ES-I3 (cell line): ENCODE measurements at regions not wholly inside any gene's neighbourhood (a gene's known extent, or its start where the extent isn't known, plus 50 kb on each side); places are given as distances from the start of the nearest gene placed in this dataset.

ENCODE experiments used
- H3K36me3 ChIP-seq: 2 replicates; pipeline ENCODE4 v1.6.1; 2013; ENCODE audit warnings: mild to moderate bottlenecking, low read length, control low read depth, moderate library complexity; ENCODE audit not compliant: insufficient read depth
- H3K4me1 ChIP-seq: 2 replicates; pipeline ENCODE4 v1.6.1; 2013; ENCODE audit warnings: mild to moderate bottlenecking, control low read depth, low read length; ENCODE audit not compliant: insufficient read depth
- H3K9ac ChIP-seq: 2 replicates; pipeline ENCODE4 v1.6.1; 2013; ENCODE audit warnings: low read depth, mild to moderate bottlenecking, low read length, moderate library complexity
- H3K9me3 ChIP-seq: 2 replicates; pipeline ENCODE4 v1.6.1; 2013; ENCODE audit warnings: mild to moderate bottlenecking, low read length, moderate library complexity; ENCODE audit not compliant: control insufficient read depth, insufficient read depth

DNA sequence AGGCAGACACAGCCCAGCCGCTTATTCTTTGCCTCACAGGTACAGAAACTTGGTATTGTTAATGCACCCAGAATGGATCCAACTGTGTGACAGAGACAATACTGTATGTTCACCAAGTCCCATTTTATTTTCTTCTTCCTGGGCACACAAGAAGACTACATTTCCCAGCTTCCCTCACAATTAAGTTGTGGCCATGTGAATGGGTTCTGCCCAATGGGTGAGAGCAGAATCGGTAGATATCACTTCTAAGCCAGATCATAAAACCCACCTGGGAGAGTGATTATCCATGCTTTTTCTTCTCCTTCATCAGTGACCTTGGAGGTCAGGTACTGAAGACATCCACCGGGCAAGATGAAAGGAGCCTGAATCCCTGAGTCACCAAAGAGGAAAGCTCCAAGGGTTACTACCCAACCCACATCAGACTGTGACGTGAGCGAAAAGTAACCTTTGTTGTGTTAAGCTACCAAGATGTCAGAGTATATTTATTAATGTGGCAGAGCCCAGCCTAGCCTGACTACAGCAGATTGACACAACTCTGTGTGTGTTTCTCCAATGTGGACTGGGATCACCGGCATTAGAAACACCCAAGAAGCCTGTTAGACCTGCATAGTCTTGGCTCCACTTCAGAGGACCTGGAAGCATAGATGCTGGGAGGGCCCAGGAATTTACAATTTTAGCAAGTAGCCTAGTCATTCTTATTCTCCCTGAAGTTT is 79.1 kb upstream of the GRIK3 start:
- Histone ChIP-seq H3K9me3 (no peaks in the 10 kb centered on the region), H3K9ac (no peak overlapping the region), H3K36me3 (no peaks in the 10 kb centered on the region), H3K4me1 (no peaks in the 10 kb centered on the region)

DNA sequence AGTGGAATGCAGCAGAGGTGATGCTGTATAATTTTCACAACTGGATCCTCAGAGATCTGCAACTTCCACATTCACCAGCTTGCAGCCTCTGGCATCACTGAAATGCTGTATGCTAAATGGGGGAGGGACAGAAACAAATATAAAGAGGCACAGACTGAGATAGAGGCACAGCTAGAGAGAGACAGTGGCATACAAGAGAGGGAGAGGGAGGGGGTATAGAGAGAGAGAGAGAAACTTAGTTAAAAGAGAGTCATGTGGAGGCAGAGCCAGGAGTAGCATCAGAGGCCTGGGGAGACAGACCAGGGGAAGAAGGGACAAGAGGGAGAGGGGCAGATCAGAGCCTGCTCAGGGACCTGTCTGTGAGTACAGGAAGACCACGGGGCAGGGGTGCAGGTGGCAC is 84.5 kb upstream of the GRIK3 start:
- Histone ChIP-seq H3K36me3 (no peaks in the 10 kb centered on the region), H3K9me3 (no peaks in the 10 kb centered on the region), H3K9ac (no peak overlapping the region), H3K4me1 (no peaks in the 10 kb centered on the region; the same call in 1 of the 2 replicates)

DNA sequence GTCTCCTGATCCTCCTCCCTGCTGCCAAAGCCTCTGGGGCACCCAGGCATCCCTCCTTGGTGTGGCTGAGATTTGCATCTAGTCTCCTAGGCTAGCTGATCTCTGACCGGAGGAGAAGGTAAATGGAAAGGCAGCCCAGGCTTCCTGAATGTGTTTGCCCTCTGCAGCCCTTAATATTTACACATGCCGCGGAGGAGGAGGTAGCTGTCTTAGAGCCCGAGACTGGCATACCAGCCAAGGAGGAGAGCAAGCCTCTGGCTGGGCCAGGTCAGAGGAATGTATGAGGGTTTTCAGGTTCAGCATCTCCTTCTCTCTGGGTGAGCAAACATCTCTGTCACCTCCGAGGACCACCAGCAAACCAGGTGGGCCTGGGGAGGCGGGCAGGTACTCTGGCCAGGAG is 86.0 kb upstream of the GRIK3 start:
- no peaks in the 10 kb centered on the region; the same call in 1 of the 2 replicates for H3K4me1 ChIP-seq
- H3K36me3 ChIP-seq = no peaks in the 10 kb centered on the region
- no peaks in the 10 kb centered on the region for H3K9me3 ChIP-seq
- H3K9ac ChIP-seq = no peak overlapping the region

DNA sequence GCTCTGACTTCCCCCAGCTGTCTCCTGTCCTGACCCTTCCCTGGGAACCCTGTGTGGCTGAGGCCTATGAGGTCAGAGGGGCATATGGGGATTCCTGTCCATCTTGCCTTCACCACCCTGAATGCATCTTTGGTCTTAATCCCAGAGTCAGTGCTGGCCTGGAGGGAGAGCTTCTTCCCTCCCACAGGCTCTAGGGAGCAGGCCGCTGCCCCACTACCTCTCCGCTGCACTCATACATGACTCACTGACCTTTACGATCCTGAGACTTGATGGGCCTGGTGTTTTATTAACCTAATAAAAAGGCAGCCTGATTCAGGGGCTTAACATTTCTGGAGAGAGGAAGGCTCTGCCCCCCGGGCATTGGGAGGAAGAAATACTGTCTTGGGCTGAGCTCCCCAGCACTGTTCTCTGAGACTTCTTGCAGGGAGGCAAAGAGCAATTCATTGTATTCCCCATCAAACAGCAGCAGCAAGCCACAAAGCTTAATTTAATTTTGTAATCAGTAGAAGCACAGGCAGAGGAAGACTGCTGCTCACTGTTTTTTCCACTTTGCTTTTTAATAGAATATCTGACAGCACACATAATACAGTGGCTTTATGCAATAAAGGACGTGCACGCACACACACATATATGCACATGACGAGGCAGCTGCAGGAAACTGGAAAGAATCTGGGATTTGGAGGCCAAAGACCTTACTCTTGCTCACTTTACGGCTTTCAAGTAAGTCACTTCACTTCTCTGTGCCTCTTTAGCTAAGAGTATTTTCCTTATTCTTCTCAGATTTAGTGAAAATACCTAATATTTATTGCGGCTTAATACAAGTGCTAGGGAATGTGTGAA is 89.2 kb upstream of the GRIK3 start:
- no peak overlapping the region for H3K9ac ChIP-seq
- H3K36me3 ChIP-seq = no peaks in the 10 kb centered on the region
- no peaks in the 10 kb centered on the region; the same call in 1 of the 2 replicates for H3K4me1 ChIP-seq
- no peaks in the 10 kb centered on the region for H3K9me3 ChIP-seq

DNA sequence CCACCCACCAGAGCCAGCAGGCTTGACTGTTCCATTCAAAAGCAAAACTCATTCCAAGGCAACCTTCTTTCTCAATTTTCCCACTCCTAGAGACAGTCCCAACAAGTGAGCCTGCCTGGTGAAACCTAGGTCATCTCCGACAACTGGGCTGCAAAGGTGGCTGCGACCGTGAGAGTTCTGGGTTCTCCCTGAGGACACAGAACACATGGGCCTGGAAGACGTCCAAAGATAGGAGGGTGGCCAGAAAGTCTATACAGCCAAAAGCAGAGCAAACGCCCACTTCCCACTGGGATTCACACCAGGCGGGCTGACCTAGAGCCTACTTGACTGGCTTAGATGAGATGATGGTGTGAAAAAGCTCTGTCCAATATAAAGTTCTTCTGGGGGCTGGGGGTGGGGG is 90.2 kb upstream of the GRIK3 start:
- H3K4me1 ChIP-seq = no peaks in the 10 kb centered on the region; the same call in 1 of the 2 replicates
- no peaks in the 10 kb centered on the region for H3K9me3 ChIP-seq
- no peak overlapping the region for H3K9ac ChIP-seq
- H3K36me3 ChIP-seq = no peaks in the 10 kb centered on the region

DNA sequence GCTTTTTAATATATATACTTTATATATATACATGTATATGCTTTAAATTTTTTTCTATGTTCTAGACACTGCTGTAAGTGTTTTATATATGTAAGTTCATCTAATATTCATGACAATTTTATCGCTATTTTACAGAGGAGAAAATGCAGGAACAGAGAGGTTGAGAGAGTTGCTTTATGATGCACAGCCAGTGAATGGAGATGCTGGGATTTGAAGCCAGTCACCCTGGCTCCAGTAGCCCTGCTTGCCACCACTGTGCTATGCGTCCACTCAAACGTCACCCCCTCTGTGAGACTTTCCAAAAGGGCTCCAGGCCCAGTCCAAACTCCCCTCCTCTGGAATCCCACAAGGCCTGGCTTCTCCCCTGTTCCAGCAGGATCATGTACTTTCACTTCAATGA is 91.0 kb upstream of the GRIK3 start:
- no peak overlapping the region for H3K9ac ChIP-seq
- no peaks in the 10 kb centered on the region for H3K9me3 ChIP-seq
- H3K36me3 ChIP-seq = no peaks in the 10 kb centered on the region
- H3K4me1 ChIP-seq = no peaks in the 10 kb centered on the region; the same call in 1 of the 2 replicates

DNA sequence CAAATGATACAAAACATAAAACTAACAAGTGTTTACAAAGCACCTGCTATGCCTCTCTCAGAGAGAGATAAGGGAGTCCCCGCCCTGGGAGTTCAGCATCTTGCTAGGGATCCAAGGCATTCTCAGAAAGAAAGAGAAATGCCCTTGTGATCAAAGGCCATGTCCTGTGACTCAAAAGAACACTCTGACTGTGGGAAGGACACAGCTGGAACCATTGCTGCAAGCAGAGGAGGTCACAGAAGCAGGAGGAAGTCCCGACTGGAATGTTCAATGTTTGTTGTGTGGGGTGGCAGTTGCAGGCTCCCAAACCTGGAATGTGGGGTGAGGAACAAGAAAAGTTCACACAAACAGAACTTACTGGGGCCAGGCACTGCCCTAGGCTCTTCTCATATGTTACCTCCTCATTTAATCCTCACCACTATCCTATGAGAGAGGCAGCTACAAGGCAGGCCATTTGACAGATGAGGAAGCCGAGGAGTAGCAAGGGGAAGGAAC is 93.0 kb upstream of the GRIK3 start:
- no peaks in the 10 kb centered on the region; the same call in 1 of the 2 replicates for H3K4me1 ChIP-seq
- no peaks in the 10 kb centered on the region for H3K9me3 ChIP-seq
- H3K36me3 ChIP-seq = no peaks in the 10 kb centered on the region
- H3K9ac ChIP-seq = no peak overlapping the region

DNA sequence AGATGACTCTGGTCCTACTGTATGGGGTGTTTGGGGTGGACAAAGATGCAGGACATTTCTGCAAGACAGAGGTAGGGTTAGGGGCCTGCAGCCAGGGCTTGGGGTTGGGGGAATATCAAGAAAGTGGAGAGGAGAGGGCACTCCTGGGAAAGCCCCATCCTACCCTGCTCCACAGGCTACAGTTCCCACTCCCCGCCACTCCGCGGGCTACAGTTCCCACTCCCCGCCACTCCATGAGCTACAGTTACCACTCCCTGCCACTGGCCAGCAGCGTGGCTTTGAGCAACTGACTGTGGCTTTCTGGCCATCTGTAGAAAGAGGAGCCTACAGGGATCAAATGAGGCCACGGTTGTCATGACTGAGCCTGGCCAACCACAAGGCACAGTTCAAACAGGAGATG is 93.8 kb upstream of the GRIK3 start:
- H3K9ac ChIP-seq = no peak overlapping the region
- no peaks in the 10 kb centered on the region for H3K36me3 ChIP-seq
- no peaks in the 10 kb centered on the region for H3K9me3 ChIP-seq
- H3K4me1 ChIP-seq = no peaks in the 10 kb centered on the region; the same call in 1 of the 2 replicates

DNA sequence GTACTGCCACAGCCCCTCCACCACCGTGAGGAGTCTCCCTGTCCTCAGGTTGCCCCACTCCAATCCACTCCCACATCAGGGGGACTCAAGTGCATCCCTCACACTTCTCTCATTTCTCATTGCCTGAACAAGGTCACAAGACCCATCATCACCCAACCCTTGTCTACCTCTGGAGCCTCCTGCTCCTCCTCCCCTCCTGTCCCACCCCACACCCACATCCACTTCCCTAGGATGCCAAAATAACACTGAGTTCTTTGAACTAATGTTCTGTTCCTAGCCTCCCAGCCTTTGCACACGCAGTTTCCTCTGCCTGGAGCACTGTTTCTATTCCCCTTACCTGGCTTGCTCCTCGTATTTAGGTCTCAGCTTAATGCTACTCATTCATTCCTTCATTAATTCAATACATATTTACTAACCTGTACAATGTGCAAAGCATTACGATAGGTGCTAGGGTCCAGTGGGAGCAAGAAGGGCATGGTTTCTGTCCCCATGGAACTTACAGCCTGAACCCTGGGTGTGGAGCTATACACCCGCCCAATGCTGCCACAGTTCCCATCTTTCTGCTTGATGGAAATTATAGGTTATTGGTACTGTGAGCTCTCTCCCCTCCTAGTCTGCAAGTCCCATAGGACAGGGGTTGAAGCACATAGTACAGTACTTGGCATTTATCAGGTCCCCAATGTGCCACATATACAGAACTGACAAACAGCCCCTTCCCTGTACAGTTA is 96.1 kb upstream of the GRIK3 start:
- H3K36me3 ChIP-seq = no peaks in the 10 kb centered on the region
- H3K9ac ChIP-seq = no peak overlapping the region
- H3K4me1 ChIP-seq = no peaks in the 10 kb centered on the region
- H3K9me3 ChIP-seq = no peaks in the 10 kb centered on the region

DNA sequence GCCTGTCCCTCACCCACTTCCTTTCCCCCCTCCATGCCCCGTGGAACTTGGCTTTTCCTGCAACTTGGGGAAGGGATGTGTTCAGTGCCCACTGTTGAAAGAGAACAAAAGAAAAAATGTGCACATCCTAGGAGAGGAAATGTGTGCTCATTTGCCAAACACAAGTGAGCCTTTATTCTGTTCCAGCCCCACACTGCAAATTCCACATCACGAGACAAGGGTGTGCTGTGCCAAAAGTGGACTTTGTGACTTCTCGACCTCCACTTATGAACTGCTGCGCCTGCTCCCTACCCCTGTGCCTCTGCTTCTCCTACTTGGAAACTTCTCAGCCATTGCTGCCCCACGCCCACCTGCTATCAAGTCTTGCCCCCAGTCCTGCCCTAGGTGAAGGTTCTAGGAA is 97.0 kb upstream of the GRIK3 start:
- H3K9me3 ChIP-seq = no peaks in the 10 kb centered on the region
- no peaks in the 10 kb centered on the region for H3K4me1 ChIP-seq
- no peaks in the 10 kb centered on the region for H3K36me3 ChIP-seq
- H3K9ac ChIP-seq = no peak overlapping the region

DNA sequence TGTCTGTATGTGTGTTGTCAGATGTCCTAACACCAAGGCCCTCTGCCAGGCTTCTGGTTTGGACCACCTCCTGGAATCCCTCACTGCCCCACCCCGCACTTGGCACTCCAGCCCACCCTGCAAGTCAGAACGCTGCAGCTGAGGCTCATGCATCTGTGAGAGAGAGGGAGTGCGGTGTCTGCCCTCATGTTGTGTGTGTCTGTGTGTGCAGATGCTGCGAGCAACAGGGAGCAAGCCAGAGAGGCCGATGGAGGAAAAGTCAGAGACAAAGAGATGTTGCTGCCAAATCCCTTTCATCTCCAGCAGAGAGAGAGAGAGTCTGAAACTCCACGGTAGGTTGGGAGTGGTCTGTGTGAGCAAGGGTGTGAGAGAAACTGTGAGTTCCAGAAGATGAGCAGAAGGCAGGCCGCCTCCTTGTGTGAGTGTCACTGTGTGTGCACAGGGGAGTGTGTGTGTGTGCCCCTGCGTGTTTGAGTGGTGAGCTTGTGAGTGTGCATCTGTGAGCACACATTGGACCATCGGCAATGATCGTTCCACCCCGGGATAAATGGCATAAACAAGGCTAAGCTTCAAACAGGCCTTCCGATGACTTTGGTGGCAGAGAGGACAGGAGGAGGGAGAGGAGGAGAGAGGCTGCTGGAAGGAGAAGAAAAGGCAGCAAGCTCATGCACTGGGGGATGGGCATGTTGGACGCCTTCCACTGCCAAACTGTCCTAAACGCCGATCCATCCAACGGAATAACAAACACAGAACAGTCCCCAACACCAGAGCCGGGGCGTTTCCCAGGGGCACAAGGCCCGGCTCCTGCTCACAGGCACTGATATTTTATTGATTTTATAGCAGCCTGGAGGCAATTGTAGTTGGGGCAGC is 99.2 kb upstream of the GRIK3 start:
- H3K9me3 ChIP-seq = no peaks in the 10 kb centered on the region
- no peaks in the 10 kb centered on the region for H3K4me1 ChIP-seq
- no peak overlapping the region for H3K9ac ChIP-seq
- H3K36me3 ChIP-seq = no peaks in the 10 kb centered on the region

DNA sequence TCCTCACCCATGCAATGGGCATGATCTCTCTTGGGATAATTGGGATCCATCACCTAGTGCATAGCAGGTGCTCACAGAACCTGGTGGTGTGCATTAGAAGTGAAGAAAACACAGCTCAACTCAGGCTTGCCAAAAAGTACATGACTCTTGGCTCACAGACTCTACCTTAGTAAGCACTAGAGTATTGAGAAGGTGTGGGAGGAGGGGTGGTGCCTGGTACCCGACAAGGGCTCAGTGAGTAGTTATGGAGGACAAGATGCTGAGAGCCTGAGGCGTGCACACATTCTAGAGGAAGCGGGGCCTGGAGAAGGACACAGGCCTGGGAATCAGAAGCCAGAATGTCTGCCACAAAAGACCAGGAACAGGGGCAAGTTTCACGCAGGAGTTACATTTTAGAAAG is 100.3 kb upstream of the GRIK3 start:
- Histone ChIP-seq H3K9ac (no peak overlapping the region), H3K36me3 (no peaks in the 10 kb centered on the region), H3K9me3 (no peaks in the 10 kb centered on the region), H3K4me1 (no peaks in the 10 kb centered on the region)

DNA sequence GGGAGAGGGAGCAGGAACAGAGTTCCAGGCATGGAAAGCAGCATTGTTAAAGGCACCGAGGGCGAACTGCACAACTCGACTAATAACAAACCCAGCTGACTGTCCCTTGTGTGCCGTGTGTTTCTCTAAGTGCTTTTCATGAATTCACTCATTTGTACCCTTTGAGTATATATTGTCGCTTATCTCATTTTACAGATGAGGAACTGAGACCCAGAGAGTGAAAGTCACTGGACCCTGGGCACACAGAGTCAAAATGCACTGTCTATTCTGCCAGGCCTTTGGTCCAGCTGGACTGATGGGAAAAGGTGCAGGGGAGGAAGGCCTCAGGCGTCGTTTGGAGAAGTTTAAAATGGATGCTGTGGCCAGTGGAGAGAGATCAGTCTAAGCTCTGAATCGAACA is 100.7 kb upstream of the GRIK3 start:
- Histone ChIP-seq H3K9me3 (no peaks in the 10 kb centered on the region), H3K36me3 (no peaks in the 10 kb centered on the region), H3K9ac (no peak overlapping the region), H3K4me1 (no peaks in the 10 kb centered on the region)

DNA sequence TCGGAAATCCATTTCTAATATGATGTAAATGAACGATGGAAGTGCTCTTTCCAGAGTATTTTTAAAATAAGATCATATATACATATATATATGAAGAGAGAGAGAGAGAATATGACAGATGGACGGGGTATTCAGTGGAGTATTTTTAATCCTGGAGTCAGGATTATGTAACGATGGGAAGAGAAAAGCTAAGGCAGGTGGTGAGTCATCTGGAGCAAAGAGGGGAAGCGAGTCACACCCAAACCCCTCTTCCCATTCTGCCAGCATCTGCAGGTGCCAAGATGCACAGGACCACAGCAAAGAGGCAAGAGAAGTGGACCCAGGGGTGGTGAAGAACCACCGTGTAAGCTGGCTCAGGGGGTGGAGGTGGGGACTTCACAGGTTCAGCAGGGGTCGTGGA is 102.7 kb upstream of the GRIK3 start:
- H3K9me3 ChIP-seq = no peaks in the 10 kb centered on the region
- no peaks in the 10 kb centered on the region for H3K4me1 ChIP-seq
- H3K36me3 ChIP-seq = no peaks in the 10 kb centered on the region
- H3K9ac ChIP-seq = no peak overlapping the region
